ENCODE measurements at regions not wholly inside any gene's neighbourhood (a gene's known extent, or its start where the extent isn't known, plus 50 kb on each side); places are given as distances from the start of the nearest gene placed in this dataset.
"Not testable (repeated sequence)": the region's sequence is repeated elsewhere in the genome, so short reads cannot be mapped to it uniquely, and the experiment has no call there.

DNA sequence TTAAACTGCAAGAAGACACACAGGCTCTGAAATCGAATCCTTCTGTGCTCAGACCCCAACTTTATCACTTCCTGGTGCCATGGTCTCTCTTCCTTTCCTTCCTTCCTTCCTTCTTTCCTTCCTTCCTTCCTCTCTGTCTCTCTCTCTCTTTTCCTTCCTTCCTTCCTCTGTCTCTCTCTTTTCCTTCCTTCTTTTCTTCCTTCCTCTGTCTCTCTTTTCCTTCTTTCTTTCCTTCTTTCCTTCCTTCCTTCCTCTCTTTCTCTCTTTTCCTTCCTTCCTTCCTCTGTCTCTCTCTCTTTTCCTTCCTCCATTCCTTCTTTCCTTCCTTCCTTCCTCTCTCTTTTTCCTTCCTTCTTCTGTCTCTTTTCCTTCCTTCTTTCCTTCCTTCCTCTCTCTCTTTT lies 127.2 kb upstream of the CACNA1A start:
- H3K27me3 ChIP-seq (ENCODE audit: insufficient read depth, low read length, poor library complexity, severe bottlenecking), result no peaks in the 10 kb centered on the region
- H3K9ac ChIP-seq (ENCODE audit: low read depth, low read length, poor library complexity, severe bottlenecking), result no peak overlapping the region
- no peaks in the 10 kb centered on the region for H3F3A ChIP-seq (ENCODE audit: low read depth)
- no peak for TF ChIP-seq CTCF (conservative IDR thresholded peaks at IDR 0.05; ENCODE audit: low read length)
- no peak for TF ChIP-seq EZH2phosphoT487 (IDR thresholded peaks at IDR 0.05; ENCODE audit: borderline replicate concordance)
- no peak overlapping the region for H2AFZ ChIP-seq (ENCODE audit: low read length)
- H3K9me3 ChIP-seq (ENCODE audit: insufficient read depth, low read depth, low read length), result no peaks in the 10 kb centered on the region
- no peaks in the 10 kb centered on the region for H3K4me1 ChIP-seq (ENCODE audit: insufficient read depth, low read length, poor library complexity, severe bottlenecking)
- H3K9me2 ChIP-seq (replicated peaks; ENCODE audit: low read depth, low read length), result no peaks in the 10 kb centered on the region
- H3K4me3 ChIP-seq (ENCODE audit: low read length, poor library complexity, severe bottlenecking), result no peak overlapping the region
- H3K4me2 ChIP-seq (ENCODE audit: low read depth, low read length, poor library complexity, severe bottlenecking), result no peak overlapping the region
- H3K36me3 ChIP-seq (ENCODE audit: insufficient read depth, low read length), result no peaks in the 10 kb centered on the region
- H3K79me2 ChIP-seq (ENCODE audit: insufficient read depth, low read length), result no peaks in the 10 kb centered on the region
- no peaks in the 10 kb centered on the region for H4K20me1 ChIP-seq (ENCODE audit: insufficient read depth, low read length, poor library complexity, severe bottlenecking)

- Histone ChIP-seq H3K4me1 (ENCODE audit: insufficient read depth, low read length, poor library complexity, severe bottlenecking) (no peaks in the 10 kb centered on the region), H2AFZ (ENCODE audit: low read length) (no peak overlapping the region), H3K27me3 (ENCODE audit: insufficient read depth, low read length, poor library complexity, severe bottlenecking) (no peaks in the 10 kb centered on the region), H3F3A (ENCODE audit: low read depth) (no peaks in the 10 kb centered on the region), H3K9me3 (ENCODE audit: insufficient read depth, low read depth, low read length) (no peaks in the 10 kb centered on the region), H4K20me1 (ENCODE audit: insufficient read depth, low read length, poor library complexity, severe bottlenecking) (no peaks in the 10 kb centered on the region), H3K9me2 (replicated peaks; ENCODE audit: low read depth, low read length) (no peaks in the 10 kb centered on the region), H3K4me2 (ENCODE audit: low read depth, low read length, poor library complexity, severe bottlenecking) (no peak overlapping the region), H3K79me2 (ENCODE audit: insufficient read depth, low read length) (no peaks in the 10 kb centered on the region), H3K4me3 (ENCODE audit: low read length, poor library complexity, severe bottlenecking) (no peak overlapping the region), H3K9ac (ENCODE audit: low read depth, low read length, poor library complexity, severe bottlenecking) (no peak overlapping the region), H3K36me3 (ENCODE audit: insufficient read depth, low read length) (no peaks in the 10 kb centered on the region)
- TF ChIP-seq CTCF (conservative IDR thresholded peaks at IDR 0.05; ENCODE audit: low read length) (no peak), EZH2phosphoT487 (IDR thresholded peaks at IDR 0.05; ENCODE audit: borderline replicate concordance) (no peak)
These were observed 126.8 kb upstream of the CACNA1A start for GRCh38 chr19:13633109-13633508.

DNA sequence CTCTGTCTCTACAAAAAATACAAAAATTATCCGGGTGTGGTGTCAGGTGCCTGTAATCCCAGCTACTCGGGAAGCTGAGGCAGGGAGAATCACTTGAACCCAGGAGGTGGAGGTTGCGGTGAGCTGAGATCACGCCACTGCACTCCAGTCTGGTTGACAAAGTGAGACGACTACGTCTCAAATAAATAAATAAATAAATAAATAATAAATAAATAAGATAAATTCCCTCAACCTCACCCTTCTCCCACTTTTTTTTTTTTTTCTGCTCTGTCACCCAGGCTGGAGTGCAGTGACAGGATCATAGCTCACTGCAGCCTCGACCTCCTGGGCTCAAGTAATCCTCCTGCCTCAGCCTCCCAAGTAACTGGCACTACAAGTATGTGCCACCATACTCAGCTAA lies 125.9 kb upstream of the CACNA1A start:
- H3K27me3 ChIP-seq (ENCODE audit: insufficient read depth, low read length, poor library complexity, severe bottlenecking); H3F3A ChIP-seq (ENCODE audit: low read depth); H3K9ac ChIP-seq (ENCODE audit: low read depth, low read length, poor library complexity, severe bottlenecking): not testable (repeated sequence)

DNA sequence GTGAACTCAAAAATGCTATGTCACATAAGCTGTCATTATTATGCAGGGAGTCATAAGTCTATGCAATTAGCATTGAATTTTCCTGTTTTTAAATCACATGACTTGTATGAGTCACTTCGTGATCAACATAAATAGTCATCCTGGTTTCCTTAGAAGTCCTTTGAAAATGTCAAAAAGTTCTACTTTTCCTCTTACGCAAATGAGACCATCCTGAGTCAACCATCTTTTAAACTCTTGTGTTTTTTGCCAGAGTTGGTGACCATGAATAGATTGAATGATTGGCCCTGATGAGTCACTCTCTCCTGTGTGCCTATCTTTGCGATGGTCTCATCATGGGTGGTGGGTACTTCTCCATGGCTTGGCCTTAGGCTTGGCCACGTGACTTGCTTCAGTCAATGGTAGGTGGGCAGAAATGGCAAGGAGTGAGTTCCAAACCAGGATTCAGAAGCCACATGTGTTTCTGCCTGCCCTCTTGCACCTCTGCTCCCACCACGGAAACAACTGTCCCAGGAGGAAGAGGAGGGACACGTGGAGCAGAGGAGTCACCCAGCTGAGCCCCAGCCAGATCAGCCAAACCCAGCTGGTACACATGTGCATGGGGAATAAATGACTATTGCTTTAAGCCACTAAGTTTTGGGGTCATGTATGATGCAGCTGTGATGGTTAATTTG lies 123.5 kb upstream of the CACNA1A start:
- Histone ChIP-seq H3K79me2 (ENCODE audit: insufficient read depth, low read length) (no peaks in the 10 kb centered on the region), H3K27me3 (ENCODE audit: insufficient read depth, low read length, poor library complexity, severe bottlenecking) (no peaks in the 10 kb centered on the region), H3F3A (ENCODE audit: low read depth) (no peaks in the 10 kb centered on the region), H3K9me3 (ENCODE audit: insufficient read depth, low read depth, low read length) (no peaks in the 10 kb centered on the region), H3K4me1 (ENCODE audit: insufficient read depth, low read length, poor library complexity, severe bottlenecking) (no peaks in the 10 kb centered on the region), H3K9me2 (replicated peaks; ENCODE audit: low read depth, low read length) (no peaks in the 10 kb centered on the region), H3K4me3 (ENCODE audit: low read length, poor library complexity, severe bottlenecking) (no peak overlapping the region), H3K9ac (ENCODE audit: low read depth, low read length, poor library complexity, severe bottlenecking) (no peak overlapping the region), H4K20me1 (ENCODE audit: insufficient read depth, low read length, poor library complexity, severe bottlenecking) (no peaks in the 10 kb centered on the region), H2AFZ (ENCODE audit: low read length) (no peak overlapping the region), H3K36me3 (ENCODE audit: insufficient read depth, low read length) (no peaks in the 10 kb centered on the region), H3K4me2 (ENCODE audit: low read depth, low read length, poor library complexity, severe bottlenecking) (no peak overlapping the region)
- TF ChIP-seq CTCF (conservative IDR thresholded peaks at IDR 0.05; ENCODE audit: low read length), result no peak

More for the DNA sequence above, 125.9 kb upstream of the CACNA1A start:
- not testable (repeated sequence) for H3K9me2 ChIP-seq (replicated peaks; ENCODE audit: low read depth, low read length); H3K9me3 ChIP-seq (ENCODE audit: insufficient read depth, low read depth, low read length); H3K4me1 ChIP-seq (ENCODE audit: insufficient read depth, low read length, poor library complexity, severe bottlenecking); H4K20me1 ChIP-seq (ENCODE audit: insufficient read depth, low read length, poor library complexity, severe bottlenecking); H3K4me2 ChIP-seq (ENCODE audit: low read depth, low read length, poor library complexity, severe bottlenecking); H3K36me3 ChIP-seq (ENCODE audit: insufficient read depth, low read length); H3K4me3 ChIP-seq (ENCODE audit: low read length, poor library complexity, severe bottlenecking); H3K79me2 ChIP-seq (ENCODE audit: insufficient read depth, low read length); H2AFZ ChIP-seq (ENCODE audit: low read length)
